HEK293 (cell line): ENCODE measurements at regions not wholly inside any gene's neighbourhood (a gene's known extent, or its start where the extent isn't known, plus 50 kb on each side); places are given as distances from the start of the nearest gene placed in this dataset.

Source experiments
- CTCF ChIP-seq: fragments of 450-650 bp; formaldehyde crosslinking; IDR thresholded peaks from 2 replicates; pipeline ENCODE4 v1.5.1; 2016; ENCODE audit warnings: missing biosample characterization, missing genetic modification characterization
- REPIN1 ChIP-seq: fragments of 450-650 bp; formaldehyde crosslinking; IDR thresholded peaks from 2 replicates; pipeline ENCODE4 v1.5.1; 2017; ENCODE audit warnings: missing biosample characterization, missing genetic modification characterization, low read depth
- ZNF19 ChIP-seq: fragments of 450-650 bp; formaldehyde crosslinking; IDR thresholded peaks from 2 replicates; pipeline ENCODE4; 2016; ENCODE audit warnings: missing biosample characterization, missing genetic modification characterization, low read depth
- ZNF274 ChIP-seq, 2 experiments: fragments of 200-500 bp in 1 of 2; fragments of 450-650 bp in 1 of 2; sonication (Bioruptor generic) in 1 of 2; formaldehyde crosslinking in 1 of 2; IDR thresholded peaks; 2 replicates each; pipeline versions ENCODE4 v1.5.1 to v1.6.1; 2014 to 2016; ENCODE audit warnings: borderline replicate concordance in 1 of 2, inconsistent platforms in 1 of 2, low read length in 1 of 2, missing biosample characterization in 1 of 2, missing genetic modification characterization in 1 of 2
- ZNF311 ChIP-seq: fragments of 450-650 bp; formaldehyde crosslinking; IDR thresholded peaks from 2 replicates; pipeline ENCODE4 v1.5.1; 2017; ENCODE audit warnings: missing biosample characterization, missing genetic modification characterization, borderline replicate concordance
- ZNF549 ChIP-seq: fragments of 450-650 bp; IDR thresholded peaks from 2 replicates; pipeline ENCODE4 v1.5.1; 2018; ENCODE audit warnings: missing biosample characterization, missing genetic modification characterization, mild to moderate bottlenecking, inconsistent platforms, moderate library complexity
- ZNF76 ChIP-seq: fragments of 450-650 bp; formaldehyde crosslinking; IDR thresholded peaks from 2 replicates; pipeline ENCODE4; 2016; ENCODE audit warnings: low read depth, missing biosample characterization, missing genetic modification characterization, borderline replicate concordance
- ZSCAN30 ChIP-seq: fragments of 450-650 bp; IDR thresholded peaks from 2 replicates; pipeline ENCODE4 v1.5.1; 2018; ENCODE audit warnings: missing biosample characterization, mild to moderate bottlenecking, missing genetic modification characterization, moderate library complexity
- TF ChIP-seq, protein P1 (sequence below): fragments of 450-650 bp; formaldehyde crosslinking; IDR thresholded peaks from 2 replicates; pipeline ENCODE4 v1.5.1; 2016; ENCODE audit warnings: missing biosample characterization, missing genetic modification characterization
- TF ChIP-seq, protein P2 (sequence below): fragments of 450-650 bp; formaldehyde crosslinking; IDR thresholded peaks from 2 replicates; pipeline ENCODE4 v1.5.1; 2016; ENCODE audit warnings: missing biosample characterization, missing genetic modification characterization, low read depth

DNA sequence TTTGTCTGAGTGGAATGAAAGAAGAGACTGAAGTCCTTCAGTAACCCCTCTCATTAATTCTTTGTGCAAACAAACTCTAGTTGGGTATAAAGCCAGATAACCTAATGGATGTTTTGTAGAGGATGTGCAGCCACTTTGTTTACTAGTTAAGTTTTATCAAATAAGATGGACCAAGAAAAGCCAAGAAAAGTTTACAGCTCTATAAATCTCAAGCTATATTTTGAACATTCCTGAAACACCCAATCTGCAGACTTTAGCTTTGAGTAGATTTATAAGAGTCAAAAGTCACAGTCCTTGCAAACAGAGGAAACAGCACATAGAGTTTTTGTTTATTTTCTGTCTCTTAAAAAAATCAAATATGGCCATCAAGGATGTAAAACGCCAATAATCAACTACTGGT, 452.9 kb downstream of the SPRY1 start:
- TF ChIP-seq CTCF (no peak), ZNF76 (tag by site-specific recombination) (no peak), ZNF274 (IDR thresholded peaks at IDR 0.05; ENCODE audit: low read length) (no peak), ZNF274 (tag by site-specific recombination; IDR thresholded peaks at IDR 0.05; ENCODE audit: borderline replicate concordance) (no peak), ZNF311 (no peak), ZNF19 (tag by site-specific recombination) (no peak), ZSCAN30 (tag by site-specific recombination) (no peak), REPIN1 (tag by site-specific recombination) (no peak), ZNF549 (tag by site-specific recombination) (no peak)
- TF ChIP-seq, protein P1, sequence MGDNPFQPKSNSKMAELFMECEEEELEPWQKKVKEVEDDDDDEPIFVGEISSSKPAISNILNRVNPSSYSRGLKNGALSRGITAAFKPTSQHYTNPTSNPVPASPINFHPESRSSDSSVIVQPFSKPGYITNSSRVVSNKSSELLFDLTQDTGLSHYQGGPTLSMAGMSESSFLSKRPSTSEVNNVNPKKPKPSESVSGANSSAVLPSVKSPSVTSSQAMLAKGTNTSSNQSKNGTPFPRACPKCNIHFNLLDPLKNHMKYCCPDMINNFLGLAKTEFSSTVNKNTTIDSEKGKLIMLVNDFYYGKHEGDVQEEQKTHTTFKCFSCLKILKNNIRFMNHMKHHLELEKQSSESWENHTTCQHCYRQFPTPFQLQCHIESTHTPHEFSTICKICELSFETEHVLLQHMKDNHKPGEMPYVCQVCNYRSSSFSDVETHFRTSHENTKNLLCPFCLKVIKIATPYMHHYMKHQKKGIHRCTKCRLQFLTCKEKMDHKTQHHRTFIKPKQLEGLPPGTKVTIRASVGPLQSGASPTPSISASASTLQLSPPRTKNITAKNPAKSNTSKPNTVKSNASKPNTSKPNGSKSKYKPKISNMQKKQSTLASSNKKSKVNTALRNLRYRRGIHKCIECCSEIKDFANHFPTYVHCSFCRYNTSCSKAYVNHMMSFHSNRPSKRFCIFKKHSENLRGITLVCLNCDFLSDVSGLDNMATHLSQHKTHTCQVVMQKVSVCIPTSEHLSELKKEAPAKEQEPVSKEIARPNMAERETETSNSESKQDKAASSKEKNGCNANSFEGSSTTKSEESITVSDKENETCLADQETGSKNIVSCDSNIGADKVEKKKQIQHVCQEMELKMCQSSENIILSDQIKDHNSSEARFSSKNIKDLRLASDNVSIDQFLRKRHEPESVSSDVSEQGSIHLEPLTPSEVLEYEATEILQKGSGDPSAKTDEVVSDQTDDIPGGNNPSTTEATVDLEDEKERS = no peak
- TF ChIP-seq, protein P2, sequence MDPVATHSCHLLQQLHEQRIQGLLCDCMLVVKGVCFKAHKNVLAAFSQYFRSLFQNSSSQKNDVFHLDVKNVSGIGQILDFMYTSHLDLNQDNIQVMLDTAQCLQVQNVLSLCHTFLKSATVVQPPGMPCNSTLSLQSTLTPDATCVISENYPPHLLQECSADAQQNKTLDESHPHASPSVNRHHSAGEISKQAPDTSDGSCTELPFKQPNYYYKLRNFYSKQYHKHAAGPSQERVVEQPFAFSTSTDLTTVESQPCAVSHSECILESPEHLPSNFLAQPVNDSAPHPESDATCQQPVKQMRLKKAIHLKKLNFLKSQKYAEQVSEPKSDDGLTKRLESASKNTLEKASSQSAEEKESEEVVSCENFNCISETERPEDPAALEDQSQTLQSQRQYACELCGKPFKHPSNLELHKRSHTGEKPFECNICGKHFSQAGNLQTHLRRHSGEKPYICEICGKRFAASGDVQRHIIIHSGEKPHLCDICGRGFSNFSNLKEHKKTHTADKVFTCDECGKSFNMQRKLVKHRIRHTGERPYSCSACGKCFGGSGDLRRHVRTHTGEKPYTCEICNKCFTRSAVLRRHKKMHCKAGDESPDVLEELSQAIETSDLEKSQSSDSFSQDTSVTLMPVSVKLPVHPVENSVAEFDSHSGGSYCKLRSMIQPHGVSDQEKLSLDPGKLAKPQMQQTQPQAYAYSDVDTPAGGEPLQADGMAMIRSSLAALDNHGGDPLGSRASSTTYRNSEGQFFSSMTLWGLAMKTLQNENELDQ (tag by site-specific recombination) = no peak
